ENCODE measurements at regions not wholly inside any gene's neighbourhood (a gene's known extent, or its start where the extent isn't known, plus 50 kb on each side); places are given as distances from the start of the nearest gene placed in this dataset.

GRCh38 chr2:82636402-82637020 is 1822.6 kb downstream of the SUCLG1 start:
- intact Hi-C loops (cut with DNase I), result no loop called here
- DNase-seq (no peak), ATAC-seq (no peak)
- Histone ChIP-seq H3K9me3 (peaks cover 3% of the 10 kb centered on the region), H3K27me3 (ENCODE audit: low read depth) (no peaks in the 10 kb centered on the region), H3K36me3 (no peaks in the 10 kb centered on the region), H3K4me1 (no peaks in the 10 kb centered on the region), H3K27ac (no peak overlapping the region), H3K4me3 (no peak overlapping the region)
- TF ChIP-seq, protein P1, sequence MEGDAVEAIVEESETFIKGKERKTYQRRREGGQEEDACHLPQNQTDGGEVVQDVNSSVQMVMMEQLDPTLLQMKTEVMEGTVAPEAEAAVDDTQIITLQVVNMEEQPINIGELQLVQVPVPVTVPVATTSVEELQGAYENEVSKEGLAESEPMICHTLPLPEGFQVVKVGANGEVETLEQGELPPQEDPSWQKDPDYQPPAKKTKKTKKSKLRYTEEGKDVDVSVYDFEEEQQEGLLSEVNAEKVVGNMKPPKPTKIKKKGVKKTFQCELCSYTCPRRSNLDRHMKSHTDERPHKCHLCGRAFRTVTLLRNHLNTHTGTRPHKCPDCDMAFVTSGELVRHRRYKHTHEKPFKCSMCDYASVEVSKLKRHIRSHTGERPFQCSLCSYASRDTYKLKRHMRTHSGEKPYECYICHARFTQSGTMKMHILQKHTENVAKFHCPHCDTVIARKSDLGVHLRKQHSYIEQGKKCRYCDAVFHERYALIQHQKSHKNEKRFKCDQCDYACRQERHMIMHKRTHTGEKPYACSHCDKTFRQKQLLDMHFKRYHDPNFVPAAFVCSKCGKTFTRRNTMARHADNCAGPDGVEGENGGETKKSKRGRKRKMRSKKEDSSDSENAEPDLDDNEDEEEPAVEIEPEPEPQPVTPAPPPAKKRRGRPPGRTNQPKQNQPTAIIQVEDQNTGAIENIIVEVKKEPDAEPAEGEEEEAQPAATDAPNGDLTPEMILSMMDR (IDR thresholded peaks at IDR 0.05), result no peak

DNA sequence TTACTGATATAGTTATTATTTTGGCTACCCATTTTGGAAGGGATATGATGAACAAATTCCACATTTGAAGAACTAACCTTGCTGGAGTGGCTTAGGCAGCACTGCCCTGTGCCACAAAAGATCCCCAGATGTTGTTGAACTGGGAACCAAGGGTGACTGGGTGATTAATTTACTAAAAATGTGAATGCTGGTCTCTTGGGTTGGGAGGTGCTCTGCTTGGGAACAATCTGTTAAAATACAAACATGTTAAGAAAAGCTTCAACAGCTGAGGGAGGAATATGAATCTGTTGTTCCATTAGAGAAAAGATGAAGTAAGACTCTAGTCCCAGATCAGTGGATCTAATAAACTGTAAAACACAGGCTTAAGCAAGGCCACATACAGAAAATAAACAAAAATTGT is 1860.1 kb downstream of the SUCLG1 start:
- TF ChIP-seq, protein P1 (IDR thresholded peaks at IDR 0.05), result no peak
- no peaks in the 10 kb centered on the region for H3K27me3 ChIP-seq (ENCODE audit: low read depth)
- no peak for ATAC-seq
- H3K4me1 ChIP-seq, result no peaks in the 10 kb centered on the region
- no peak overlapping the region for H3K27ac ChIP-seq
- intact Hi-C loops (cut with DNase I), result no loop called here
- no peaks in the 10 kb centered on the region for H3K9me3 ChIP-seq
- no peak overlapping the region for H3K4me3 ChIP-seq
- H3K36me3 ChIP-seq, result no peaks in the 10 kb centered on the region
- no peak for DNase-seq

- no peak for DNase-seq
- Histone ChIP-seq H3K4me3 (no peak overlapping the region), H3K27me3 (ENCODE audit: low read depth) (no peaks in the 10 kb centered on the region), H3K4me1 (no peaks in the 10 kb centered on the region), H3K36me3 (no peaks in the 10 kb centered on the region), H3K27ac (no peak overlapping the region), H3K9me3 (no peaks in the 10 kb centered on the region)
- intact Hi-C loops (cut with DNase I), result no loop called here
- no peak for ATAC-seq
- TF ChIP-seq, protein P1 (IDR thresholded peaks at IDR 0.05), result no peak
Measured at GRCh38 chr2:82596581-82596980, 1862.5 kb downstream of the SUCLG1 start.

DNA sequence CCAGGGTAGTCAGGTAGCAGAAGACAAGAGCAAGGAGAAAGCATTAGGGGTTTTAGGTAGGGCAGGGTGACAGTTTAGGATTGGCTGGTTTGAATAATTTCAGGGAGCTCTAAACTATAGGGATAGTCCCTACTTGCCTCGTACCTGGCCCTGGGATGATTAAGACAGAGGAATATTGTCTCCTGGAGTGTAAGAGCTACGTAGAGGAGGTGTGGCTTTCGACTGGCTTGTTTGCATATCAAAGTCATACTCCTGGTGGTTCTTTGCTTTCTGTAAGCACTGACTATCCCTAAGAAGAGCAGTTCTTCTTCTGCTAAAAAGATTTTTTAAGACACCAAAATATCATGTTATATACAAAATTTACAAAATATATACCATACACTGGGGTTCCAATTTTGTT is 1867.4 kb downstream of the SUCLG1 start:
- no peak for ATAC-seq
- no peak for DNase-seq
- no peak overlapping the region for H3K27ac ChIP-seq
- no peaks in the 10 kb centered on the region for H3K9me3 ChIP-seq
- H3K36me3 ChIP-seq, result no peaks in the 10 kb centered on the region
- TF ChIP-seq, protein P1 (IDR thresholded peaks at IDR 0.05), result no peak
- H3K4me3 ChIP-seq, result no peak overlapping the region
- no peaks in the 10 kb centered on the region for H3K4me1 ChIP-seq
- H3K27me3 ChIP-seq (ENCODE audit: low read depth), result no peaks in the 10 kb centered on the region
- intact Hi-C loops (cut with DNase I), result no loop called here

DNA sequence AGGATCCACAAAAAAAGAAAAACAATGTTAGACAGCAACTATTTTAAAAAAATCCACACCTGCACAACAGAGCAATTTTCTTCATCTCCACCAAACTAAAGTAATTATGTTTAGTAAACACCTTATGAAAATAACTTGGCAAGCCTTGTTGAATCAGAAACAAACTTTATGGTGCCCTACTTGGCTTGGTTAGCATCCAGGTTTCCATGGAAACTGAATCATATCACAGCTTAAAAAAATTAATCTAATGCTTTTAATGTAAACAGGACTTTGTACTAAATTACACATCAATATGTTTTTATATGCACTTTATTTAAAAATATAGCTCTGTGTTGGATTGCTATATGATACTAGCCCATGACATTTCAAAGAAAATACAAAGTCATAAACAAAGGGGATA is 1882.4 kb downstream of the SUCLG1 start:
- Histone ChIP-seq H3K4me1 (no peaks in the 10 kb centered on the region), H3K27me3 (ENCODE audit: low read depth) (no peaks in the 10 kb centered on the region), H3K4me3 (no peak overlapping the region), H3K36me3 (no peaks in the 10 kb centered on the region), H3K9me3 (no peaks in the 10 kb centered on the region), H3K27ac (no peak overlapping the region)
- intact Hi-C loops (cut with DNase I), result no loop called here
- DNase-seq (no peak), ATAC-seq (no peak)
- TF ChIP-seq, protein P1 (IDR thresholded peaks at IDR 0.05), result no peak

DNA sequence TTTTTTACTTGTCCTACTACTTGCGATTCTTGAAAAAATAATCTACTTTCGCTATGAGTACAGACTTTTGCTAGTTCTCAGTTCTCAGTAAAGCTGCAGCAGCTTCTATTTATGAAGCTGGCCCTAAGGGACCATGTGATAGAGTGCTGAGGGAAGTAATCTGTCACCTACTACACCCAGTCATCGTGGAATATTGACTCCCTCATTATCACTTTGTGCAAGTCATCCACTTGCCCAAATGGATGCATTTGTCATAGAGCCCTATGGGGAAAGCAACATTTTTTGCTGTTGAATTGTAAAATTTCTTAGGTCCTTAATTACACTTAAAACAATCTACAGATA is 1919.8 kb downstream of the SUCLG1 start:
- TF ChIP-seq, protein P1 (IDR thresholded peaks at IDR 0.05), result no peak
- Histone ChIP-seq H3K9me3 (no peaks in the 10 kb centered on the region), H3K27me3 (ENCODE audit: low read depth) (no peaks in the 10 kb centered on the region), H3K4me1 (no peaks in the 10 kb centered on the region), H3K27ac (no peak overlapping the region), H3K36me3 (no peaks in the 10 kb centered on the region), H3K4me3 (no peak overlapping the region)
- intact Hi-C loops (cut with DNase I), result no loop called here
- ATAC-seq (no peak), DNase-seq (no peak)
